Testis (tissue), 2 donors: ENCODE measurements at regions not wholly inside any gene's neighbourhood (a gene's known extent, or its start where the extent isn't known, plus 50 kb on each side); places are given as distances from the start of the nearest gene placed in this dataset.

Experiments used
- DNase-seq: peaks from one replicate; pipeline ENCODE4 v3.0.0-alpha.2; 2019
- H3K27ac ChIP-seq, 2 donors: fragments of 200-600 bp; sonication (generic); one replicate each; pipeline ENCODE4 v1.5.1; 2019
- H3K27me3 ChIP-seq: fragments of 200-600 bp; sonication (generic); one replicate; pipeline ENCODE4 v1.5.1; 2019
- H3K36me3 ChIP-seq: fragments of 200-600 bp; sonication (generic); one replicate; pipeline ENCODE4 v1.5.1; 2017; ENCODE audit warnings: low read depth; ENCODE audit errors: missing control alignments
- H3K4me1 ChIP-seq: fragments of 200-600 bp; sonication (generic); one replicate; pipeline ENCODE4 v1.5.1; 2019
- H3K4me3 ChIP-seq, 2 donors: fragments of 200-600 bp; sonication (generic); one replicate each; pipeline ENCODE4 v1.5.1; 2017 to 2019
- H3K9me3 ChIP-seq: fragments of 200-600 bp; sonication (generic); one replicate; pipeline ENCODE4 v1.5.1; 2017
- POLR2A ChIP-seq: fragments of 450-650 bp; IDR thresholded peaks from one replicate; pipeline ENCODE4 v1.6.1; 2017; ENCODE audit warnings: antibody characterized with exemption, mild to moderate bottlenecking, moderate library complexity
- WGBS, 2 donors: methylation state at CpG; one replicate each; pipeline ENCODE4 v1.1.5; 2018; 5-methylcytosine and 5-hydroxymethylcytosine counted together
- intact Hi-C: fragments of 100-400 bp; cut with DNase I; formaldehyde crosslinking; loops from one replicate; pipeline ENCODE4 v1.15.1; 2023; ENCODE audit warnings: low total_unique reads
- TF ChIP-seq, protein P1 (sequence below), 3 experiments: fragments of 450-650 bp in 2 of 3; fragments of 200-600 bp in 1 of 3; sonication (generic) in 1 of 3; IDR thresholded peaks; one replicate each; pipeline ENCODE4 v1.5.1; 2016 to 2019; ENCODE audit warnings: antibody characterized with exemption in 3 of 3, mild to moderate bottlenecking in 2 of 3, moderate library complexity in 1 of 3

DNA sequence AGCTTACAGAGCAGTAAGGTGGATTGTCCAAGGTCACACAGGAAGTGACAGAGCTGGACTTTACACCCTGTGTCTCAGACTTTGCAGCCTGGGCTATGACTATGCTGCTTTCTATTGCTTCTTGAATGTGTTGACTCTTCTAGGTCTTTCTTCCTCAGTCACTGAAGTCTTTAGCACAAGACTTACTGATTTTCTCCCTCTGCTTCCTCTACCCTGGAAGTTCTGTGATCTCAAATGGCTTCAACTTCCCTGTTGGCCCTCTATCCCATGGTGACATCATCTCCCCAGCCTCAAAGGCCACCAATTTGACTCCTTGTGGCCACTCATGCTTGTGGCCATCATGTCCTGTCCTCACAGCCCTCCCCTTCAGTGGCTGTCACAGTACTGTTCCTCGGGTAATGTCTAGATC, 181.3 kb downstream of the HS3ST3A1 start:
- H3K36me3 ChIP-seq: no peaks in the 10 kb centered on the region
- WGBS, 2 donors: 90 to 94% methylated on average over 1 of the region's 1 CpG
- no peak for TF ChIP-seq POLR2A
- TF ChIP-seq, protein P1, sequence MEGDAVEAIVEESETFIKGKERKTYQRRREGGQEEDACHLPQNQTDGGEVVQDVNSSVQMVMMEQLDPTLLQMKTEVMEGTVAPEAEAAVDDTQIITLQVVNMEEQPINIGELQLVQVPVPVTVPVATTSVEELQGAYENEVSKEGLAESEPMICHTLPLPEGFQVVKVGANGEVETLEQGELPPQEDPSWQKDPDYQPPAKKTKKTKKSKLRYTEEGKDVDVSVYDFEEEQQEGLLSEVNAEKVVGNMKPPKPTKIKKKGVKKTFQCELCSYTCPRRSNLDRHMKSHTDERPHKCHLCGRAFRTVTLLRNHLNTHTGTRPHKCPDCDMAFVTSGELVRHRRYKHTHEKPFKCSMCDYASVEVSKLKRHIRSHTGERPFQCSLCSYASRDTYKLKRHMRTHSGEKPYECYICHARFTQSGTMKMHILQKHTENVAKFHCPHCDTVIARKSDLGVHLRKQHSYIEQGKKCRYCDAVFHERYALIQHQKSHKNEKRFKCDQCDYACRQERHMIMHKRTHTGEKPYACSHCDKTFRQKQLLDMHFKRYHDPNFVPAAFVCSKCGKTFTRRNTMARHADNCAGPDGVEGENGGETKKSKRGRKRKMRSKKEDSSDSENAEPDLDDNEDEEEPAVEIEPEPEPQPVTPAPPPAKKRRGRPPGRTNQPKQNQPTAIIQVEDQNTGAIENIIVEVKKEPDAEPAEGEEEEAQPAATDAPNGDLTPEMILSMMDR (IDR thresholded peaks at IDR 0.05): no peak
- no peak overlapping the region for H3K4me3 ChIP-seq
- H3K27ac ChIP-seq: no peak overlapping the region
- no peaks in the 10 kb centered on the region for H3K9me3 ChIP-seq
- DNase-seq: no peak
- intact Hi-C loops: no loop called here
- no peaks in the 10 kb centered on the region for H3K27me3 ChIP-seq
- H3K4me1 ChIP-seq: no peaks in the 10 kb centered on the region

DNA sequence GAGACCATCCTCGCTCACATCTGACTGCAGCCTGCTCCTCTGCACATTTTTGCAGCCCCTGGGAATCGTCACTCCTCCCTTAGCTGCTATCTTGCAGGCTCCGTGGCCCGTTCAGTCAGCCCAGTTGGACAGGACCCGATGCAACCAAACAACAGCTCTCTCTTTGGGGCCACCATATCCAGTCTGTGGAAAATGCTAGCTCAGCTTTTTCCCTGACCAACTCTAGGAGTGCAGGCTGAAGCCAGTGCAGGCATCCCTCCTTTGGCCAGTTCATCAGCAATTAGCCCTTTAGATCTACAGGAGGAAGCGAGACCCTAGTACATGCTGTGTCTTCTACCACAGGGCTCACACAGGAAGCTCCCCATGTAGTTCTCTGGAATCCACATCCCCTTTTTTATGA, 182.1 kb downstream of the HS3ST3A1 start:
- no peaks in the 10 kb centered on the region for H3K4me1 ChIP-seq
- no peaks in the 10 kb centered on the region for H3K36me3 ChIP-seq
- H3K4me3 ChIP-seq: no peak overlapping the region
- intact Hi-C loops: no loop called here
- 74 to 83% methylated on average over 6 of the region's 6 CpGs for WGBS, 2 donors
- H3K27me3 ChIP-seq: no peaks in the 10 kb centered on the region
- no peak for DNase-seq
- no peak overlapping the region for H3K27ac ChIP-seq
- TF ChIP-seq, protein P1 (IDR thresholded peaks at IDR 0.05): no peak
- no peak for TF ChIP-seq POLR2A
- H3K9me3 ChIP-seq: no peaks in the 10 kb centered on the region

DNA sequence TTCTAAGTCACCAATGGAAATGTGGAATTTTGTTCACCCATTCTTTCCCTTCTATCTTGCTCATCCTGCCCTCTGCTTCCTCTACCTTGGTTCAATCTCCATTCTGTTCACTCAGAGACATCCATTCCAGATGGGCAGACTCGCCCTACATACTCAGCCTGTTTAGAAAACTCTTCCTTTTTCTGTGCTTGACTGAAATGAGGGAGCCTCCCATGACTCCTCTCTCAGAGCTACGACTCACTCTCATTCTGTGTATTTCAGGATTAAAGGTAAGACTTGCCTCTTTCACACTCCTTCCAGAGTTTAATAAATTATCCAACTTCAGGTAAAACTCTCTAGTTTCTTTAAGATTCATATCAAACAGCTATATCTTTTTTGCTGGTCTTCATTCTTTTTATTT, 182.8 kb downstream of the HS3ST3A1 start:
- no peak for DNase-seq
- WGBS, 2 donors: 84 to 96% methylated on average over 2 of the region's 2 CpGs
- no peak overlapping the region for H3K27ac ChIP-seq
- no peaks in the 10 kb centered on the region for H3K27me3 ChIP-seq
- H3K4me1 ChIP-seq: no peaks in the 10 kb centered on the region
- H3K4me3 ChIP-seq: no peak overlapping the region
- TF ChIP-seq, protein P1 (IDR thresholded peaks at IDR 0.05): no peak
- TF ChIP-seq POLR2A: no peak
- intact Hi-C loops: no loop called here
- H3K36me3 ChIP-seq: no peaks in the 10 kb centered on the region
- no peaks in the 10 kb centered on the region for H3K9me3 ChIP-seq

DNA sequence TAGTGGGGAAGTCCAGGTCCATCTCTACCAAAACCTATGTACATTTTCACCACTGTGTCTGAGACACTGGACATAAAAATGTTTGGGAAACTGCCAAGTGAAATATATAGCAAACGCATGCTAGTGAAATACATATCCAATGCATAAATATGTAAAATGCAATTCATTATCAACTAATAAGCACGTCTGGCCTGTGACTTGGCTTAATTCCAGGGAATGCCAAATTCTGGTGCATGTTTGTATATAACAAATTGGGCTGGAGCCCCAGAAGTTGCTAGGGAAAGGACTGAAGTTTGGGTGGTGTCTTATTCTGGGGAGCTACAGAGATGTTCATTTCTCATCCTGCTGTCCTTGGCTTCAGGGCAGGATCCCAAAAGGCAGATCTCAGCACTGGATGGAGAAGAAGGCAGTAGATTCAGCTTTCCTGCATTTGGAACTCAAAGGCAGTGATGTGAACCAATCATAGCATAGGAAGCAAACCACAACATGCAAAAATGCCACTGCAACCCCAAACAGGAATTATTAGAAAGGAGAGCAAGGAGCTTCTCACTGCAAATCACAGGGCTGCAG, 184.3 kb downstream of the HS3ST3A1 start:
- intact Hi-C loops: no loop called here
- no peaks in the 10 kb centered on the region for H3K36me3 ChIP-seq
- TF ChIP-seq, protein P1 (IDR thresholded peaks at IDR 0.05): no peak
- TF ChIP-seq POLR2A: no peak

DNA sequence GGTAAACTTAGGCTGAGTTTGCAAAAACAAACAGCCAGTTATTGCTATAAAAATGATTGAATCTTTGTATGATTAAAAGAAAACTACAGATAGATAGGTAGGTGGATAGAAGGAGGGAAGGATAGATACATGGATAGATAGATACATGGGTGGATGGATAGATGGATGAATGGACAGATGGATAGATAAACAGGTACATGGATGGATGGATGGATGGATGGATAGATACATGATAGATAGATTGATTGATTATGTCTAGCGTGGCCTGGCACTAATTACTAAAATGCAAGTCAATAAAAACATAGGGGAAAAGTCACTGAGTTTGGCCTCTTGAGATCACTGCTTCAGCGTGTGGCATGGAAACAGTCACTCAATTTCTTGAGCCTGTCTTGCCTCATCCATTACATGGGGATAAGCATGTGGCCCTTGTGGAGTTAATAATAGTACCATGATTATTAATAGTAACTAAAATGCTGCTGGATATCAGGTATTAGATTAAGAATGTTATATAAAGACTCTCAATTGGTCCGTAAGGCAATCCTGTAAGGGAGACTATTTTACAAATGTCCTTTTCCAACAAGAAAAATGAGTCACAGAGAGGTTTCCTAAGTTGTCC, 184.9 kb downstream of the HS3ST3A1 start:
- H3K4me3 ChIP-seq: no peak overlapping the region
- WGBS, 2 donors: 76 to 79% methylated on average over 3 of the region's 3 CpGs
- H3K4me1 ChIP-seq: no peaks in the 10 kb centered on the region
- TF ChIP-seq, protein P1 (IDR thresholded peaks at IDR 0.05): no peak
- no peak for TF ChIP-seq POLR2A
- H3K27me3 ChIP-seq: no peaks in the 10 kb centered on the region
- no peak for DNase-seq
- no peaks in the 10 kb centered on the region for H3K36me3 ChIP-seq
- no peak overlapping the region for H3K27ac ChIP-seq
- H3K9me3 ChIP-seq: no peaks in the 10 kb centered on the region
- intact Hi-C loops: no loop called here

More for the DNA sequence above, 184.3 kb downstream of the HS3ST3A1 start:
- no peaks in the 10 kb centered on the region for H3K9me3 ChIP-seq
- no peaks in the 10 kb centered on the region for H3K4me1 ChIP-seq
- H3K4me3 ChIP-seq: no peak overlapping the region
- H3K27ac ChIP-seq: no peak overlapping the region
- DNase-seq: no peak
- 48 to 59% methylated on average over 2 of the region's 2 CpGs for WGBS, 2 donors
- H3K27me3 ChIP-seq: no peaks in the 10 kb centered on the region
